H1 (cell line): ENCODE measurements at regions not wholly inside any gene's neighbourhood (a gene's known extent, or its start where the extent isn't known, plus 50 kb on each side); places are given as distances from the start of the nearest gene placed in this dataset.

Source experiments
- CTCF ChIA-PET: fragments of 300-600 bp; sonication (Branson Sonifier 250); formaldehyde crosslinking; loops from one replicate; lab custom pipeline; 2021; ENCODE audit not compliant: partially characterized antibody; lab: Charles Lee
- POLR2A ChIA-PET: fragments of 300-600 bp; sonication (Branson Sonifier 250); formaldehyde crosslinking; loops from one replicate; lab custom pipeline; 2021; ENCODE audit warnings: inconsistent platforms; ENCODE audit not compliant: partially characterized antibody; lab: Charles Lee
- DNase-seq, 2 experiments: peaks; one replicate each; pipeline versions ENCODE4 v3.0.0 to v3.0.0-alpha.2; 2010 to 2022; ENCODE audit warnings: low spot score in 2 of 2, low read depth in 1 of 2, mixed read lengths in 1 of 2
- FAIRE-seq: peaks from 2 replicates; lab custom pipeline; 2011; peaks lifted over from hg19 to GRCh38; lab: Jason Lieb, UNC
- H2AFZ ChIP-seq: 2 replicates; pipeline ENCODE4 v1.8.1; 2012; ENCODE audit warnings: low read length, inconsistent platforms
- H2AK5ac ChIP-seq: 2 replicates; pipeline ENCODE4 v1.6.1; 2013; ENCODE audit warnings: low read depth, low read length
- H2BK120ac ChIP-seq: replicated peaks from 2 replicates; pipeline ENCODE3; 2013; ENCODE audit warnings: low read depth, low read length, inconsistent platforms
- H2BK12ac ChIP-seq: 2 replicates; pipeline ENCODE4 v1.6.1; 2013; ENCODE audit warnings: low read depth, low read length
- H2BK15ac ChIP-seq: 2 replicates; pipeline ENCODE4 v1.6.1; 2013; ENCODE audit warnings: low read length
- H2BK20ac ChIP-seq: 2 replicates; pipeline ENCODE4 v1.6.1; 2013; ENCODE audit warnings: low read length
- H2BK5ac ChIP-seq: 2 replicates; pipeline ENCODE4 v1.6.1; 2013; ENCODE audit warnings: low read depth, low read length
- H3K14ac ChIP-seq: 2 replicates; pipeline ENCODE4 v1.6.1; 2013; ENCODE audit warnings: inconsistent platforms; ENCODE audit not compliant: insufficient read length
- H3K18ac ChIP-seq: 2 replicates; pipeline ENCODE4 v1.6.1; 2013; ENCODE audit warnings: low read length; ENCODE audit errors: extremely low read depth
- H3K23ac ChIP-seq: 2 replicates; pipeline ENCODE4 v1.6.1; 2013; ENCODE audit warnings: inconsistent platforms; ENCODE audit not compliant: insufficient read length
- H3K23me2 ChIP-seq: 2 replicates; pipeline ENCODE4 v1.6.1; 2013; ENCODE audit warnings: low read depth, low read length
- H3K27ac ChIP-seq: 2 replicates; pipeline ENCODE4 v1.6.1; 2011; ENCODE audit warnings: low read depth, low read length, inconsistent platforms
- H3K27me3 ChIP-seq, 4 experiments: replicated peaks in 1 of 4; 1 replicate in 1 of 4; 2 replicates in 3 of 4; pipeline versions ENCODE4 v1.6.1 to v1.8.1; 2011 to 2013; ENCODE audit warnings: low read length in 3 of 4, mild to moderate bottlenecking in 3 of 4, inconsistent platforms in 2 of 4, mixed read lengths in 2 of 4, moderate library complexity in 1 of 4; ENCODE audit not compliant: control insufficient read depth in 3 of 4, insufficient read depth in 3 of 4; ENCODE audit errors: extremely low read depth in 1 of 4
- H3K36me3 ChIP-seq, 4 experiments: 2 replicates each; pipeline versions ENCODE4 v1.6.1 to v1.8.1; 2011 to 2013; ENCODE audit warnings: mild to moderate bottlenecking in 4 of 4, low read length in 3 of 4, moderate library complexity in 2 of 4, control low read depth in 1 of 4, inconsistent platforms in 1 of 4; ENCODE audit not compliant: insufficient read depth in 4 of 4, control insufficient read depth in 2 of 4
- H3K4ac ChIP-seq: replicated peaks from 2 replicates; pipeline ENCODE3; 2013; ENCODE audit warnings: low read length, low read depth, mixed read lengths, inconsistent platforms; ENCODE audit not compliant: insufficient read length
- H3K4me1 ChIP-seq, 4 experiments: replicated peaks in 1 of 4; 1 replicate in 1 of 4; 2 replicates in 3 of 4; pipeline versions ENCODE4 v1.6.1 to v1.8.1; 2011 to 2013; ENCODE audit warnings: low read length in 3 of 4, inconsistent platforms in 2 of 4, mixed read lengths in 1 of 4; ENCODE audit not compliant: insufficient read depth in 4 of 4, control insufficient read depth in 3 of 4
- H3K4me2 ChIP-seq, 2 experiments: 2 replicates each; pipeline versions ENCODE4 v1.6.1 to v1.8.1; 2011 to 2013; ENCODE audit warnings: low read depth in 2 of 2, low read length in 2 of 2, control low read depth in 1 of 2, inconsistent platforms in 1 of 2, mild to moderate bottlenecking in 1 of 2; ENCODE audit not compliant: insufficient read depth in 1 of 2
- H3K4me3 ChIP-seq, 4 experiments: fragments of 200-600, 300-600 bp in 1 of 4; sonication (generic), shearing (Covaris generic), sonication (Bioruptor Twin) in 1 of 4; 2 replicates each; pipeline versions ENCODE4 v1.5.1 to v1.8.1; 2011 to 2016; ENCODE audit warnings: low read length in 4 of 4, low read depth in 3 of 4, control low read depth in 2 of 4, inconsistent platforms in 2 of 4, mild to moderate bottlenecking in 2 of 4, mixed read lengths in 1 of 4, moderate library complexity in 1 of 4; ENCODE audit not compliant: insufficient read depth in 2 of 4; ENCODE audit errors: extremely low read depth in 1 of 4
- H3K56ac ChIP-seq: replicated peaks from 2 replicates; pipeline ENCODE3; 2013; ENCODE audit warnings: low read depth, mild to moderate bottlenecking, mixed read lengths, low read length, inconsistent platforms; ENCODE audit not compliant: insufficient read length
- H3K79me1 ChIP-seq: 2 replicates; pipeline ENCODE4 v1.6.1; 2013; ENCODE audit warnings: low read depth, low read length, control low read depth
- H3K79me2 ChIP-seq, 2 experiments: 2 replicates each; pipeline versions ENCODE4 v1.6.1 to v1.8.1; 2012 to 2013; ENCODE audit warnings: low read length in 2 of 2, mild to moderate bottlenecking in 2 of 2, inconsistent platforms in 1 of 2; ENCODE audit not compliant: insufficient read depth in 2 of 2, control insufficient read depth in 1 of 2
- H3K9ac ChIP-seq, 4 experiments: replicated peaks in 1 of 4; 1 replicate in 1 of 4; 2 replicates in 3 of 4; pipeline versions ENCODE4 v1.6.1 to v1.8.1; 2011 to 2013; ENCODE audit warnings: low read depth in 3 of 4, low read length in 3 of 4, control low read depth in 2 of 4, mild to moderate bottlenecking in 2 of 4, moderate library complexity in 2 of 4, inconsistent platforms in 1 of 4; ENCODE audit errors: extremely low read depth in 1 of 4
- H3K9me3 ChIP-seq, 2 experiments: 2 replicates each; pipeline versions ENCODE4 v1.6.1 to v1.8.1; 2012 to 2013; ENCODE audit warnings: mild to moderate bottlenecking in 2 of 2, moderate library complexity in 2 of 2, control low read depth in 1 of 2, inconsistent platforms in 1 of 2, low read depth in 1 of 2, low read length in 1 of 2, mixed read lengths in 1 of 2; ENCODE audit not compliant: insufficient read depth in 2 of 2
- H4K20me1 ChIP-seq, 2 experiments: replicated peaks in 1 of 2; 2 replicates each; pipeline versions ENCODE3 to v1.8.1; 2011 to 2013; ENCODE audit warnings: inconsistent platforms in 2 of 2, low read length in 2 of 2, mild to moderate bottlenecking in 1 of 2; ENCODE audit not compliant: insufficient read depth in 2 of 2, control insufficient read depth in 1 of 2
- H4K5ac ChIP-seq: 2 replicates; pipeline ENCODE4 v1.6.1; 2013; ENCODE audit warnings: low read length, low read depth, mixed read lengths, inconsistent platforms; ENCODE audit not compliant: insufficient read length
- H4K8ac ChIP-seq: 2 replicates; pipeline ENCODE4 v1.8.0; 2013; ENCODE audit warnings: mild to moderate bottlenecking, moderate library complexity, low read length, inconsistent platforms; ENCODE audit not compliant: insufficient read depth; ENCODE audit errors: extremely low read depth
- H4K91ac ChIP-seq: replicated peaks from 2 replicates; pipeline ENCODE3; 2013; ENCODE audit warnings: low read length, mixed read lengths, inconsistent platforms; ENCODE audit not compliant: insufficient read length
- CEBPB ChIP-seq: IDR thresholded peaks from 2 replicates; pipeline ENCODE4 v1.6.1; 2012; ENCODE audit warnings: low read depth, low read length
- E2F6 ChIP-seq: IDR thresholded peaks from 2 replicates; pipeline ENCODE4 v1.6.1; 2012; ENCODE audit warnings: inconsistent platforms
- HDAC6 ChIP-seq: IDR thresholded peaks from one replicate; pipeline ENCODE4 v1.7.1; 2012; ENCODE audit warnings: low read depth, mild to moderate bottlenecking, inconsistent platforms, low read length, moderate library complexity
- JUND ChIP-seq: IDR thresholded peaks from 2 replicates; pipeline ENCODE4 v1.6.1; 2011; ENCODE audit warnings: mild to moderate bottlenecking, improper control_type of control experiment, low read length
- KDM4A ChIP-seq: IDR thresholded peaks from one replicate; pipeline ENCODE4 v1.7.1; 2012; ENCODE audit warnings: low read depth, mild to moderate bottlenecking, moderate library complexity, low read length, inconsistent platforms; ENCODE audit not compliant: severe bottlenecking
- SAP30 ChIP-seq: fragments of 300-600 bp; sonication (generic); IDR thresholded peaks from 2 replicates; pipeline ENCODE4 v1.7.1; 2012; ENCODE audit warnings: low read length, moderate library complexity, mild to moderate bottlenecking, inconsistent platforms; ENCODE audit not compliant: insufficient read depth, insufficient replicate concordance
- WGBS, 2 experiments: shearing (Covaris generic) in 1 of 2; methylation state at CpG; one replicate each; pipeline versions ENCODE4 v1.1.6 to v1.1.7; 2013 to 2015; ENCODE audit warnings: low lambda C conversion rate in 2 of 2, mixed read lengths in 2 of 2, inconsistent platforms in 1 of 2, low coverage in 1 of 2, missing lambda C conversion rate in 1 of 2; ENCODE audit not compliant: insufficient replicate concordance in 2 of 2, insufficient coverage in 1 of 2, insufficient read length in 1 of 2; ENCODE audit errors: extremely low coverage in 1 of 2, missing lambda C conversion rate in 1 of 2; 5-methylcytosine and 5-hydroxymethylcytosine counted together
- TF ChIP-seq, protein P1 (sequence below): IDR thresholded peaks from 2 replicates; pipeline ENCODE4 v1.6.1; 2012; ENCODE audit warnings: inconsistent platforms
- TF ChIP-seq, protein P2 (sequence below), 3 experiments: IDR thresholded peaks; 1 replicate in 2 of 3; 2 replicates in 1 of 3; pipeline versions ENCODE4 v1.5.1 to v1.6.1; 2011; ENCODE audit warnings: low read length in 3 of 3, mild to moderate bottlenecking in 3 of 3, inconsistent platforms in 2 of 3, low read depth in 1 of 3, moderate library complexity in 1 of 3; ENCODE audit not compliant: insufficient read depth in 1 of 3; ENCODE audit errors: control extremely low read depth in 1 of 3

DNA sequence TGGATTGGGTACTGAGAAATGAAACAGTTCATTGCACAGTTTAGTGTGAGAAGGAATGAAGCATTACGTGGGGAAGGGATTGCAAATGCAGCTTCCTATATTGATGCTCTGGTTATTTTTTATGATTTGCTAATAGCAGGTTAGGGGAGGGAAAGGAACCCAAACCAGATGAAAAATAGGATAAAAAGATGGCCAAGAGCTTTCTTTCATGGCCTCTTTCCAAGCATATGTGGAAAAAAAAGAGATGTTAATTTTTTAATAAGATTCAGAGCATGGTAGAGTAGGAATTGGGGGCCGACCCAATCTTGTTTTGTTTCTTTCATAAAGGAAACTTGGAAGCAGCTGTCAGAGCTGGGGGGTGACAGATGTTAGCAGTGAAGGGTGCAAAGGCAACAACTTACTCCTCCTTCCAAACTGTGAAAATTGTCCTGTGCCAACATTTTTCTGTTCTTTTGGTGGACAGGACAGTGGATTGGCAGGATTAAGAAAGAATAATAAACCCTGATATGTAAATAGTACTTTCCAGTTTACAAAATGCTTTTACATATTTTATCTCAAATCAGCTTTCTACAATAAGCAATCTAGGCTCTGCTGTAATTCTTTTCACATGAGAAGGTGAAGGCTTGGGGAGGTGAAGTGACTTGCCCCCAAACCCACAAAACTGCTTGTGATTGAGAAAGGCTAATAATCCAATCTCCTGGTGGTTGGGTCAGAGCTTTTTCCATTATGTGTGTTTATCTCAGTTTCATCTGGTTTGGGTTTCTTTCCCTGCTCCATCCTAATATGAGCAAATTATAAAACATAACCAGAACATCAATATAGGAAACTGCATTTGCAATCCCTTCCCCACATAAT is 270.1 kb downstream of the ETAA1 start:
- 94% methylated on average over 2 of the region's 2 CpGs; no CpG with 5 or more reads in 1 of the 2 experiments for WGBS, 2 experiments
- Histone ChIP-seq H2AK5ac (no peak overlapping the region), H3K56ac (no peak overlapping the region), H3K36me3 (no peaks in the 10 kb centered on the region), H2BK20ac (no peak overlapping the region), H3K18ac (no peak overlapping the region), H4K20me1 (peaks cover 0 to 6% of the 10 kb centered on the region in 2 experiments), H3K79me1 (no peaks in the 10 kb centered on the region), H3K9me3 (no peaks in the 10 kb centered on the region), H2BK5ac (no peak overlapping the region), H3K14ac (no peak overlapping the region), H4K5ac (no peak overlapping the region), H3K4ac (no peak overlapping the region), H3K27me3 (no peaks in the 10 kb centered on the region), H3K9ac (no peak overlapping the region), H3K79me2 (0 out of 4 replicates have a peak, but pooled peaks cover 0 to 3% of the 10 kb centered on the region in 2 experiments), H3K4me3 (no peak overlapping the region), H2AFZ (no peak overlapping the region), H2BK12ac (no peak overlapping the region), H3K23ac (no peak overlapping the region), H2BK15ac (no peak overlapping the region), H3K23me2 (peaks cover 7% of the 10 kb centered on the region; the same call in 1 of the 2 replicates), H3K4me2 (no peak overlapping the region), H2BK120ac (no peak overlapping the region), H3K27ac (no peak overlapping the region), H4K91ac (no peak overlapping the region), H4K8ac (no peak overlapping the region; the same call in 1 of the 2 replicates), H3K4me1 (no peaks in the 10 kb centered on the region)
- DNase-seq (no peak), FAIRE-seq (no peak)
- ChIA-PET POLR2A (no interaction called here), CTCF (no interaction called here)
- TF ChIP-seq CEBPB: no peak
- no peak for TF ChIP-seq E2F6
- TF ChIP-seq, protein P1, sequence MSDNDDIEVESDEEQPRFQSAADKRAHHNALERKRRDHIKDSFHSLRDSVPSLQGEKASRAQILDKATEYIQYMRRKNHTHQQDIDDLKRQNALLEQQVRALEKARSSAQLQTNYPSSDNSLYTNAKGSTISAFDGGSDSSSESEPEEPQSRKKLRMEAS: no peak
- TF ChIP-seq KDM4A: no peak
- TF ChIP-seq, protein P2, sequence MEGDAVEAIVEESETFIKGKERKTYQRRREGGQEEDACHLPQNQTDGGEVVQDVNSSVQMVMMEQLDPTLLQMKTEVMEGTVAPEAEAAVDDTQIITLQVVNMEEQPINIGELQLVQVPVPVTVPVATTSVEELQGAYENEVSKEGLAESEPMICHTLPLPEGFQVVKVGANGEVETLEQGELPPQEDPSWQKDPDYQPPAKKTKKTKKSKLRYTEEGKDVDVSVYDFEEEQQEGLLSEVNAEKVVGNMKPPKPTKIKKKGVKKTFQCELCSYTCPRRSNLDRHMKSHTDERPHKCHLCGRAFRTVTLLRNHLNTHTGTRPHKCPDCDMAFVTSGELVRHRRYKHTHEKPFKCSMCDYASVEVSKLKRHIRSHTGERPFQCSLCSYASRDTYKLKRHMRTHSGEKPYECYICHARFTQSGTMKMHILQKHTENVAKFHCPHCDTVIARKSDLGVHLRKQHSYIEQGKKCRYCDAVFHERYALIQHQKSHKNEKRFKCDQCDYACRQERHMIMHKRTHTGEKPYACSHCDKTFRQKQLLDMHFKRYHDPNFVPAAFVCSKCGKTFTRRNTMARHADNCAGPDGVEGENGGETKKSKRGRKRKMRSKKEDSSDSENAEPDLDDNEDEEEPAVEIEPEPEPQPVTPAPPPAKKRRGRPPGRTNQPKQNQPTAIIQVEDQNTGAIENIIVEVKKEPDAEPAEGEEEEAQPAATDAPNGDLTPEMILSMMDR (IDR thresholded peaks at IDR 0.05; ENCODE audit: control extremely low read depth in 1 of 3, insufficient read depth in 1 of 3, low read depth in 1 of 3, low read length in 3 of 3): no peak
- no peak for TF ChIP-seq JUND
- TF ChIP-seq HDAC6: no peak
- no peak for TF ChIP-seq SAP30
